ENCODE measurements at regions not wholly inside any gene's neighbourhood (a gene's known extent, or its start where the extent isn't known, plus 50 kb on each side); places are given as distances from the start of the nearest gene placed in this dataset.

GRCh38 chr7:119196183-119196582, 971.7 kb downstream of the ANKRD7 start:
- TF ChIP-seq, protein P1, sequence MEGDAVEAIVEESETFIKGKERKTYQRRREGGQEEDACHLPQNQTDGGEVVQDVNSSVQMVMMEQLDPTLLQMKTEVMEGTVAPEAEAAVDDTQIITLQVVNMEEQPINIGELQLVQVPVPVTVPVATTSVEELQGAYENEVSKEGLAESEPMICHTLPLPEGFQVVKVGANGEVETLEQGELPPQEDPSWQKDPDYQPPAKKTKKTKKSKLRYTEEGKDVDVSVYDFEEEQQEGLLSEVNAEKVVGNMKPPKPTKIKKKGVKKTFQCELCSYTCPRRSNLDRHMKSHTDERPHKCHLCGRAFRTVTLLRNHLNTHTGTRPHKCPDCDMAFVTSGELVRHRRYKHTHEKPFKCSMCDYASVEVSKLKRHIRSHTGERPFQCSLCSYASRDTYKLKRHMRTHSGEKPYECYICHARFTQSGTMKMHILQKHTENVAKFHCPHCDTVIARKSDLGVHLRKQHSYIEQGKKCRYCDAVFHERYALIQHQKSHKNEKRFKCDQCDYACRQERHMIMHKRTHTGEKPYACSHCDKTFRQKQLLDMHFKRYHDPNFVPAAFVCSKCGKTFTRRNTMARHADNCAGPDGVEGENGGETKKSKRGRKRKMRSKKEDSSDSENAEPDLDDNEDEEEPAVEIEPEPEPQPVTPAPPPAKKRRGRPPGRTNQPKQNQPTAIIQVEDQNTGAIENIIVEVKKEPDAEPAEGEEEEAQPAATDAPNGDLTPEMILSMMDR (conservative IDR thresholded peaks at IDR 0.05; ENCODE audit: low read depth, low read length) = no peak
- TF ChIP-seq NFE2L2 (IDR thresholded peaks at IDR 0.05; ENCODE audit: low read depth, low read length) = no peak
- no peak for TF ChIP-seq POLR2A (IDR thresholded peaks at IDR 0.05; ENCODE audit: low read depth, low read length)
- TF ChIP-seq FOS (IDR thresholded peaks at IDR 0.05; ENCODE audit: low read depth, low read length) = no peak
- no peak for TF ChIP-seq CHD1 (IDR thresholded peaks at IDR 0.05; ENCODE audit: low read depth, low read length)
- no peak for TF ChIP-seq BHLHE40 (IDR thresholded peaks at IDR 0.05; ENCODE audit: low read depth, low read length)
- TF ChIP-seq CEBPB (IDR thresholded peaks at IDR 0.05; ENCODE audit: low read depth, low read length) = no peak

Measured in IMR-90 (cell line).